HG03025 (cell line): ENCODE measurements at regions not wholly inside any gene's neighbourhood (a gene's known extent, or its start where the extent isn't known, plus 50 kb on each side); places are given as distances from the start of the nearest gene placed in this dataset.

Experiments
- ATAC-seq: cut with Tn5 transposase; IDR thresholded peaks from one replicate; pipeline ENCODE4 v1.9.1; 2021; ENCODE audit warnings: mild to moderate bottlenecking, moderate library complexity; ENCODE audit not compliant: unreplicated experiment, low FRiP score

GRCh38 chr3:75983609-75984290, 198.4 kb upstream of the ZNF717 start:
- no peak for ATAC-seq

- no peak for ATAC-seq
Observed at GRCh38 chr3:75985432-75985831, 200.1 kb upstream of the ZNF717 start.

- no peak for ATAC-seq
Observed at GRCh38 chr3:76010252-76010651, 224.9 kb upstream of the ZNF717 start.

GRCh38 chr3:76011121-76011520, 225.8 kb upstream of the ZNF717 start:
- ATAC-seq: no peak

- ATAC-seq: no peak
Observed at GRCh38 chr3:76015496-76015895, 230.1 kb upstream of the ZNF717 start.

- no peak for ATAC-seq
Observed at GRCh38 chr3:76016111-76016510, 230.8 kb upstream of the ZNF717 start.

GRCh38 chr3:76016769-76017439, 231.6 kb upstream of the ZNF717 start:
- ATAC-seq: no peak

GRCh38 chr3:76021376-76021775, 236.0 kb upstream of the ZNF717 start:
- ATAC-seq: no peak

GRCh38 chr3:76024640-76025039, 239.3 kb upstream of the ZNF717 start:
- ATAC-seq: no peak

- ATAC-seq: no peak
Observed at GRCh38 chr3:76025561-76025960, 240.2 kb upstream of the ZNF717 start.

- ATAC-seq: no peak
Observed at GRCh38 chr3:76026379-76026778, 241.0 kb upstream of the ZNF717 start.

- no peak for ATAC-seq
Observed at GRCh38 chr3:76028774-76029173, 243.4 kb upstream of the ZNF717 start.

GRCh38 chr3:76034649-76035048, 249.3 kb upstream of the ZNF717 start:
- ATAC-seq: no peak

GRCh38 chr3:76035117-76035516, 249.8 kb upstream of the ZNF717 start:
- ATAC-seq: no peak

- ATAC-seq: no peak
Observed at GRCh38 chr3:76038949-76039348, 253.6 kb upstream of the ZNF717 start.

GRCh38 chr3:76039431-76039830, 254.1 kb upstream of the ZNF717 start:
- ATAC-seq: no peak

- no peak for ATAC-seq
Observed at GRCh38 chr3:76040946-76041345, 255.6 kb upstream of the ZNF717 start.

- no peak for ATAC-seq
Observed at GRCh38 chr3:76043746-76044145, 258.4 kb upstream of the ZNF717 start.

- no peak for ATAC-seq
Observed at GRCh38 chr3:76044601-76045600, 259.6 kb upstream of the ZNF717 start.

- ATAC-seq: no peak
Observed at GRCh38 chr3:76047368-76047767, 262.0 kb upstream of the ZNF717 start.

- no peak for ATAC-seq
Observed at GRCh38 chr3:76049776-76050175, 264.4 kb upstream of the ZNF717 start.
